ENCODE measurements at regions not wholly inside any gene's neighbourhood (a gene's known extent, or its start where the extent isn't known, plus 50 kb on each side); places are given as distances from the start of the nearest gene placed in this dataset.

GRCh38 chr2:225821351-225821750 is 421.8 kb downstream of the NYAP2 start:
- TF ChIP-seq EZH2 (IDR thresholded peaks at IDR 0.05; ENCODE audit: insufficient read depth, poor library complexity, severe bottlenecking): no peak
- no peak for TF ChIP-seq EZH2phosphoT487 (IDR thresholded peaks at IDR 0.05; ENCODE audit: insufficient read depth, low read depth)

Data from GM23248 (cell line).